ENCODE measurements at regions not wholly inside any gene's neighbourhood (a gene's known extent, or its start where the extent isn't known, plus 50 kb on each side); places are given as distances from the start of the nearest gene placed in this dataset.

DNA sequence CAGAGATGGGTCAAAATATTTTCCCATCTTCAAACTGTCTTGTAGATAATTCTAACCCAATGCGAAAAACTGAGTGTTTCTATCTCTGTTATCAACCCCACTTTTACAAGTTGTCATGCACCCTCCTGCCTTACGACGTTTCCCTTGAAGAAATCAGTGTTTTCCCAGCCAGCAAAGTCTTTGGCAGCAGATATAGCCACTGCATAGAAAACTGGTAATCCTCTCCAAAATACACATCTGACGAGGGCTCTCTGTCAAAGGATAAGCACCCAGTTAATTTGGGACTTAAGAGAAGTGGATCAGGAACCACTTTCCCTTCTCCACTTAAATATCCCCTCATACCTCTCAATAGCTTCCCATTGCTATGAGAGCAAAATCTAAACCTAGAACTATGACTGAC is 351.9 kb upstream of the MIR17HG start:
- TF ChIP-seq, protein P1, sequence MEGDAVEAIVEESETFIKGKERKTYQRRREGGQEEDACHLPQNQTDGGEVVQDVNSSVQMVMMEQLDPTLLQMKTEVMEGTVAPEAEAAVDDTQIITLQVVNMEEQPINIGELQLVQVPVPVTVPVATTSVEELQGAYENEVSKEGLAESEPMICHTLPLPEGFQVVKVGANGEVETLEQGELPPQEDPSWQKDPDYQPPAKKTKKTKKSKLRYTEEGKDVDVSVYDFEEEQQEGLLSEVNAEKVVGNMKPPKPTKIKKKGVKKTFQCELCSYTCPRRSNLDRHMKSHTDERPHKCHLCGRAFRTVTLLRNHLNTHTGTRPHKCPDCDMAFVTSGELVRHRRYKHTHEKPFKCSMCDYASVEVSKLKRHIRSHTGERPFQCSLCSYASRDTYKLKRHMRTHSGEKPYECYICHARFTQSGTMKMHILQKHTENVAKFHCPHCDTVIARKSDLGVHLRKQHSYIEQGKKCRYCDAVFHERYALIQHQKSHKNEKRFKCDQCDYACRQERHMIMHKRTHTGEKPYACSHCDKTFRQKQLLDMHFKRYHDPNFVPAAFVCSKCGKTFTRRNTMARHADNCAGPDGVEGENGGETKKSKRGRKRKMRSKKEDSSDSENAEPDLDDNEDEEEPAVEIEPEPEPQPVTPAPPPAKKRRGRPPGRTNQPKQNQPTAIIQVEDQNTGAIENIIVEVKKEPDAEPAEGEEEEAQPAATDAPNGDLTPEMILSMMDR (conservative IDR thresholded peaks at IDR 0.05; ENCODE audit: low read depth in 2 of 2): no peak
- TF ChIP-seq, protein P2, sequence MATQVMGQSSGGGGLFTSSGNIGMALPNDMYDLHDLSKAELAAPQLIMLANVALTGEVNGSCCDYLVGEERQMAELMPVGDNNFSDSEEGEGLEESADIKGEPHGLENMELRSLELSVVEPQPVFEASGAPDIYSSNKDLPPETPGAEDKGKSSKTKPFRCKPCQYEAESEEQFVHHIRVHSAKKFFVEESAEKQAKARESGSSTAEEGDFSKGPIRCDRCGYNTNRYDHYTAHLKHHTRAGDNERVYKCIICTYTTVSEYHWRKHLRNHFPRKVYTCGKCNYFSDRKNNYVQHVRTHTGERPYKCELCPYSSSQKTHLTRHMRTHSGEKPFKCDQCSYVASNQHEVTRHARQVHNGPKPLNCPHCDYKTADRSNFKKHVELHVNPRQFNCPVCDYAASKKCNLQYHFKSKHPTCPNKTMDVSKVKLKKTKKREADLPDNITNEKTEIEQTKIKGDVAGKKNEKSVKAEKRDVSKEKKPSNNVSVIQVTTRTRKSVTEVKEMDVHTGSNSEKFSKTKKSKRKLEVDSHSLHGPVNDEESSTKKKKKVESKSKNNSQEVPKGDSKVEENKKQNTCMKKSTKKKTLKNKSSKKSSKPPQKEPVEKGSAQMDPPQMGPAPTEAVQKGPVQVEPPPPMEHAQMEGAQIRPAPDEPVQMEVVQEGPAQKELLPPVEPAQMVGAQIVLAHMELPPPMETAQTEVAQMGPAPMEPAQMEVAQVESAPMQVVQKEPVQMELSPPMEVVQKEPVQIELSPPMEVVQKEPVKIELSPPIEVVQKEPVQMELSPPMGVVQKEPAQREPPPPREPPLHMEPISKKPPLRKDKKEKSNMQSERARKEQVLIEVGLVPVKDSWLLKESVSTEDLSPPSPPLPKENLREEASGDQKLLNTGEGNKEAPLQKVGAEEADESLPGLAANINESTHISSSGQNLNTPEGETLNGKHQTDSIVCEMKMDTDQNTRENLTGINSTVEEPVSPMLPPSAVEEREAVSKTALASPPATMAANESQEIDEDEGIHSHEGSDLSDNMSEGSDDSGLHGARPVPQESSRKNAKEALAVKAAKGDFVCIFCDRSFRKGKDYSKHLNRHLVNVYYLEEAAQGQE (IDR thresholded peaks at IDR 0.05; ENCODE audit: unreplicated experiment): no peak
- TF ChIP-seq EZH2 (IDR thresholded peaks at IDR 0.05; ENCODE audit: low read depth, unreplicated experiment) (no peak), CREB1 (CRISPR knock-in tag; IDR thresholded peaks at IDR 0.05; ENCODE audit: low read depth) (no peak), JUNB (IDR thresholded peaks at IDR 0.05; ENCODE audit: unreplicated experiment) (no peak)

All from GM23338 (cell line).